ENCODE measurements at regions not wholly inside any gene's neighbourhood (a gene's known extent, or its start where the extent isn't known, plus 50 kb on each side); places are given as distances from the start of the nearest gene placed in this dataset.

GRCh38 chr18:38966841-38967240 lies 1401.2 kb upstream of the CELF4 start:
- DNase-seq: no peak

DNA sequence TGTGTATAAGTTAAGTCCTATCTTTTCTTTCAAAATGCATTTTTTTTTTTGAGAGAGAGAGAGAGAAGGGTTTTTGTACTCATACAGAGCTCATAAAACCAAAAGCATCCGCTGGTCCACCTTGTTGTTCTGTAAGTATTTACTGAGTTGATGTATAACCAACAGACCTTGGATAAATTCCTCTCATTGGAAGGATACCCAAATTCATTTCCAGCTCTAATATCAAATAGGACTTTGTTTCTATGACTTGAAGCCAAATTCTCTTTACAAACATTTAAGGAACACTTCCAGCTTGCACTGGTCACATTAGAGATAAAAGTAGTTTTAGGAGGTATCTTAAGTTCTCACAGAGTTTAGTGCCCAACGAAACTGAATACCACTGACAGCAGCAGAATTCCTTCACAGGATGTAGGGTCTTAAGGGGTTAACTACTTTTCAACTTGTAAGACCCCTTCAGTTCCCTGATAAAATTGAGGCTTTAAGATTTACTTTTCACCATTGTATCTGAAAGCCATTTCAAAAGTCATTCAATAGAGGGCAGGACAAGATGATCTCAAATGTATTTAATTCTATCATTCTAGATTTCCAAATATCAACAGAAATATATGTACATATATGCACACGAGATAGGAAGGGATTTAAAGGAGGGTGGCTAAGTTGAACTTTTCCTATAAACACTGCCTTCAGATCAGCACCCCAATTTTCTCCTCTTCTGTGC lies 1398.5 kb upstream of the CELF4 start:
- DNase-seq: no peak

DNA sequence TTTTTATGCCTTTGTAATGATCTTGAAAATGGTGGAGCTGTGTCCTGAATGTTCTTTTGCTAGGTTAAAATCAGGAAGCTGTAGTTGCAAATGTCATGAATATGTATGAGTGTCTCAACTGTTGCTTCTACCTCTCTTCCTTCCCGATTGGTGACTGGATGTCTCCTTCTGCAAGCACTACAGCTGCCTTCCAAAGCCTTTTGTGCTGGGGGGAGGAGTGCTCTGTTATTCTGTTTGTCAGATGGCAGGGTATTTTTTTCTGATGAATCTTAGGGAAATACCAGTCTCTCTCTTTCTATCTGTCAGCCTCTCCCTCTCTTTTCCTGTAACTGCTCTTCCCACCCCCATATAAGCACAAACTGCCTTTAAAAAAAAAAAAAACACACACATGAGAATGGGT lies 1396.3 kb upstream of the CELF4 start:
- DNase-seq: no peak

DNA sequence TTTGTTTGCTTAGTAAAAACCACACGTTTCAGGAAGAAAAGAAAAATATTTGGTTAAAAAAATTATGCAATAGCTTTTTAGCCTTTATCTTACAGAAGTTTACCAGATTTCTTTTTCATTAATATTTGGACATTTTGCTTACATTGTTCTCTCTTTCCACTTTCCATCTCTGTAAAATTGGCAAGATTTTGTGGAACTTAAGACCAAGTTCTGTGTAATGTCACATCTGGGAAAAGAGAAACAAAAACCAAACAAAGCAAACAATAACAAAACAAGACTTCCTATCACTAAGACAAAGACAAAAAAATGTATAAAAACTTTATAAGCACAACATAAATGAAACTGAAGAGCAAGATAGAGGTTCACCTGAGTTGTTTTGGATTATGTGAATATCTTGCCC lies 1392.1 kb upstream of the CELF4 start:
- no peak for DNase-seq

GRCh38 chr18:38956068-38956467 lies 1390.5 kb upstream of the CELF4 start:
- DNase-seq: no peak

GRCh38 chr18:38951633-38952032 lies 1386.0 kb upstream of the CELF4 start:
- DNase-seq: no peak

GRCh38 chr18:38948436-38948835 lies 1382.8 kb upstream of the CELF4 start:
- DNase-seq: no peak

DNA sequence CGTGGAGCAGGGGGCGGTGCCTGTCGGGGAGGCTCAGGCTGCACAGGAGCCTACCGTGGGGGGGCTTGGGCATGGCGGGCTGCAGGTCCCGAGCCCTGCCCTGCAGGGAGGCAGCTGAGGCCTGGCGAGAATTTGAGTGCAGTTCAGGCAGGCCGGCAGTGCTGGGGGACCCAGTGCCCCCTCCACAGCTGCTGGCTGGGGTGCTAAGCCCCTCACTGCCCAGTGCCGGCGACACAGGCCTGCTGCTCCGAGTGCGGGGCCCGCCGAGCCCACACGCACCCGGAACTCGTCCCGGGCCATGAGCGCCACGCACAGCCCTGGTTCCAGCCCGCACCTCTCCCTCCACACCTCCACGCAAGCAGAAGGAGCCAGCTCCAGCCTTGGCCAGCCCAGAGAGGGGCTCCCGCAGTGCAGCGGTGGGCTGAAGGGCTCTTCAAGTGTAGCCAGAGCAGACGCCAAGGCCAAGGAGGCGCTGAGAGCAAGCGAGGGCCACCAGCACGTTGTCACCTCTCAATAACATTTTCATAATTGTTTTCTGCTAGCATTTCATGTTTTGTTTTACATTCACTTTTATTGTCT lies 1378.9 kb upstream of the CELF4 start:
- DNase-seq: no peak

DNA sequence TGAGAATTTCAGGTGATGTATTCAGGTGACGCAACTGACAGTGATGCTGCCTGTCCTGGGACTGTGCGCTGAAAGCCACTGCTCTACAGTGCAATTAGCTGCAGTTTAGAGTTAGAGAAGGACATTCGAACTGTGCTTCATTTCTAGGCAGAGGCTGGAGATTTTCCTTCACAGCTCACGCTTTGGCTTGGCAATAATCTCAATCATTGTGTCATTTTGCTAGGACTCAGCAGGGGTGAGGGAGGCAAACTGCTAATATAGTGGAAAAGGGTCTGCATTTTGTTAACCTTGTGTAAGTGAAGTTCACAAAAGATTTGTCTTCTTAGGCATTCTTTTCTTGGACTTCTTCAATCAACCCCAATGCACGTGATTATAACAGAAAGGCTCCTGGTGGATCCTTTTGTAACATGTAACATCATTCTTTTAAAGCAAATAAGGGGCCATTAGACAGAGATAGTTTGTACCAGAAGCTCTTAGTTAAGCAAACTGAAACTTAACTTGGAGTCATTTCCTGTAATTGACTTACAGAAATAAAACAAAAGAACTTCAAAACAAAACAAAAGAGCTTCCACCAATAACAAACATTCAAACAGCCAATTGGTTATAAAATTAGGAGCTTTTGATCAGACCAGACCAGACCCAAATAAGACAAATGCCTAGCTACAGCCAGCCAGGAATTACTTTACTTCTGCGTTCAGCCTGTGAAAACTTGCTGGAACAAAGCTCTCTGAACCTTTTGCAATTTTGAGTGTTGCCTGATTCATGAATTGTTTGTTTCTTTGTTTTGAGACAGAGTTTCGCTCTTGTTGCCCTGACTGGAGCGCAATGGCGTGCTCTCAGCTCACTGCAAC lies 1376.3 kb upstream of the CELF4 start:
- no peak for DNase-seq

GRCh38 chr18:38940863-38941531 lies 1375.4 kb upstream of the CELF4 start:
- no peak for DNase-seq

GRCh38 chr18:38940475-38940862 lies 1374.9 kb upstream of the CELF4 start:
- no peak for DNase-seq

- DNase-seq: no peak
Measured at GRCh38 chr18:38933910-38934510, 1368.4 kb upstream of the CELF4 start.

DNA sequence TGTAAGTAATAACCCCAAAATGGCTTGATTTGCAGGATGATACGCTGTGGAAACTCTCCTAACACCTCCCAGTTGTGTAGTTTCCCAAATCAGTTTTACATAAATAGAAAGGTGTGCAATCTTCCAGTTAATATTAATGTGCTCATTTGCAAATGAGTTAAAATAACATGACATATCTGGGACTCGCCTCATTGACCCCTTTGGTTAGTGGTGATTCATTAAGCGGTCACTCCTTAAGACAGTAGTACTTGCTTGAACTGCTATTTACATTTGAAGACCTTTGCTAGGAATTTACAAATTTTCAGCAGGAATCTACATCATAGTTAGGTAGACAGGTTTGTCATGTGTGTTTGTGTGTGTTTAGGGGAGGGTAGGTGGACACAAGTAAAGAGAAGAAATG lies 1367.7 kb upstream of the CELF4 start:
- no peak for DNase-seq

DNA sequence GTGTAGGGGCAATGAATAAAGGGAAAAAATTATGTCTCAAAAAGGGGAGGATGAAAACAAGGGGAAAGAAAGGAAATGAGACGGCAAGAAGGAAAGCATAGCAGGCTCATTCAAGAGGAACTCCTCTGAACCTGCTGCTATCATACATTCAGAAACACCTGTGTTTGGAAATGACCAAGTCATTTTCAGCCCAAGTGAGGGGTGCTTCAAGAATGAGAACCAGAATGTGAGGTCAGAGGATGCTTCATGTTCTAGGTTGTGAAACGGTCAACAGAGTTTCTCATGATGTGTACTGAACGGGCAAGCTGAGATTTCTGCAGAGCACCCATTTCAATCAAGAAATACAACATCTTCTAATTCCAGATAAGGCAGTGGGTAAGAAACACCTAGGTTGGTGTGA lies 1367.2 kb upstream of the CELF4 start:
- DNase-seq: no peak

DNA sequence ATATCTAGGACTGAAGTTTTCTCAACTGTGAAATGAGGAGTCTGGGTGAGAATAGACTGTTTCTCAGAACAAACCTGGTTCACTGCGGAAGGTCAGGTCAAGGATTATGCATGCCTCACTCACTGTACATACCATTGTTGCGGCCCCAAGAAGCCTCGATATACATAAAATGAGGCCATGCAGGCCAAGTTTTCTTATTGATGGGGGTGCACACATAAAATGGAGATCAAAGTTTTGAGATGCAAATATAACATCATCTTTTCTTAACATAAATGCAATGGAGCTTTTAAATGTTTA lies 1366.1 kb upstream of the CELF4 start:
- no peak for DNase-seq

- DNase-seq: no peak
Measured at GRCh38 chr18:38930881-38931753, 1365.5 kb upstream of the CELF4 start.

- DNase-seq: no peak
Measured at GRCh38 chr18:38923540-38923939, 1357.9 kb upstream of the CELF4 start.

DNA sequence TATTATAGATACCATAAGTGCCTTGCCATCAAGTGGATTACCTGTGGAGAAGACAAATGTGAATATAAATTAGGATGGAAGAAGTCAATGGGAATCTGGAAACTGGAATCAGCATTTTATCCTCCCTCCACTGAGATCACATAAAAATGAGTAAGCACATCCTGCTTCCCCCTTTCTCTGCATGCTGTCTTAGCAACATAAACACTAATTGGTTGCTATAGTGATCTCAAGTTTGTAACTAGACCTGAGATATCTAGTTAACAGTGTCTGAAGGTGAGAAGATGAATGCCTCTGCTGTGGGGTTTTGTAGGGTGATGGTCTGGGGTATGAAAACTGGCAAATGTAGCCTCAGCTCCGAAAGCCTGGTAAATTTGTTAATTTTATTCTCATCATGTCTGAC lies 1357.5 kb upstream of the CELF4 start:
- no peak for DNase-seq

GRCh38 chr18:38909972-38910371 lies 1344.4 kb upstream of the CELF4 start:
- no peak for DNase-seq

DNA sequence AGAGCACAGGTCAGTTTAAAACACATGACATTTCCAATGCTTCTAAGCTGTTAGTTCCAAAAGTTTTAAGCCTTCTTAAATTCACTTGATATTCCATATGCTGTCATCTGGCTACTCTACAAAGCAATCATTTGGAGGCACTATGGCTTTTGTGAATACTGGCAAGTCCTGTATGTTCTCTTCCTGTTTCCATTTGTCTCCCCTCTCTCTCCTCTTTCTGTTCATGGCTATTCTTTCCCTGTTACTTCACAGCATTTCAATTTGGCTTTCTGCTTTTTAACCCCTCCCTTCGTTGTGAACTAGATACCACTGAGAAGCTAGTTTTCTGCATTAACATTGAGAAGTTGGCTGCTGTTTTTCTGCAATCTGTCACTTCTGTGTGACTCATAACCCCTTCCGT lies 1337.2 kb upstream of the CELF4 start:
- DNase-seq: no peak

DNA sequence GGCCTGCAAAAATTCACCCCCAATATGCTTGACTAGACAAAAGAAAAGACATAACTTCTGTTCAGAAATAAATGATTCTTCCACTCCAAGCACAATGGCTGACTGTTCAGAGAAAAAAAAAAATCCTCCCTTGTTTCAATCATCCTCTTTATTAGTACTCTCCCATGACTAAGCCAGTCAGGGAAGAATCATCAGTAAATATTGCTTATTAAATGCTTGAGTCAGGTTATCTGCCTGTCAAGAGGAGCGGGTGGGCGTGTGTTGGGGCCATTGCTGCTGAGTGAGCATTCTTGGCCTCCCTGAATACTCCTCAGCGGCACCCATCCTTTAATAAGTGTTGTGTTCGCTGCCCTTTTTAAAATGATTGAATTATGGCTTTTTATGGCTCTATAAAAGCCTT lies 1334.8 kb upstream of the CELF4 start:
- no peak for DNase-seq

- DNase-seq: no peak
Measured at GRCh38 chr18:38900031-38900430, 1334.4 kb upstream of the CELF4 start.

Data from NCI-H187 (cell line).